ENCODE measurements at regions not wholly inside any gene's neighbourhood (a gene's known extent, or its start where the extent isn't known, plus 50 kb on each side); places are given as distances from the start of the nearest gene placed in this dataset.

GRCh38 chr20:48571949-48572847 lies 255.6 kb downstream of the PREX1 start:
- DNase-seq (ENCODE audit: low spot score), result no peak

DNA sequence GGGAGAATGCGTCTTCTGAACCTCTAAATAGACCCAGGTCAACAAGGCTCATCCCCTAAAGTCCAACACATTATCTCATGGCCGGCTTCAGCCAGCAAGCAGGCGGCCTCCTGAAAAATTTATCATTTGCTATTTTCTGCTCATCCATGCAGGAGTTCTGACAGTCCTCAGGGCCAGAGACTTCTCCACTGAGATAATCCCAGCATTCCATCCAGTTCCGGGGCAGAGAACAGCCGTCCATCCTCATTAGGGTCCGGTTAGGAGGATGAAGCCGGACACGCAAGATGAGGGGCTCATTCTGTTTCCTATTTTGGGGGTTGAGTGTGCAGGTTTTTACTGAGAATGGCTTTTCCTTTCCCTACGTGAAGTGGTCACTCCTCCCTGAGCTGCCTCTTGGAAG lies 258.1 kb downstream of the PREX1 start:
- DNase-seq (ENCODE audit: low spot score), result no peak

GRCh38 chr20:48568520-48568919 lies 259.3 kb downstream of the PREX1 start:
- no peak for DNase-seq (ENCODE audit: low spot score)

- DNase-seq (ENCODE audit: low spot score), result no peak
Measured at GRCh38 chr20:48567145-48567544, 260.7 kb downstream of the PREX1 start.

GRCh38 chr20:48564982-48565539 lies 262.7 kb downstream of the PREX1 start:
- peak; percentile 54 for DNase-seq (ENCODE audit: low spot score)

- peak; percentile 27 for DNase-seq (ENCODE audit: low spot score)
Measured at GRCh38 chr20:48563191-48563870, 264.5 kb downstream of the PREX1 start.

DNA sequence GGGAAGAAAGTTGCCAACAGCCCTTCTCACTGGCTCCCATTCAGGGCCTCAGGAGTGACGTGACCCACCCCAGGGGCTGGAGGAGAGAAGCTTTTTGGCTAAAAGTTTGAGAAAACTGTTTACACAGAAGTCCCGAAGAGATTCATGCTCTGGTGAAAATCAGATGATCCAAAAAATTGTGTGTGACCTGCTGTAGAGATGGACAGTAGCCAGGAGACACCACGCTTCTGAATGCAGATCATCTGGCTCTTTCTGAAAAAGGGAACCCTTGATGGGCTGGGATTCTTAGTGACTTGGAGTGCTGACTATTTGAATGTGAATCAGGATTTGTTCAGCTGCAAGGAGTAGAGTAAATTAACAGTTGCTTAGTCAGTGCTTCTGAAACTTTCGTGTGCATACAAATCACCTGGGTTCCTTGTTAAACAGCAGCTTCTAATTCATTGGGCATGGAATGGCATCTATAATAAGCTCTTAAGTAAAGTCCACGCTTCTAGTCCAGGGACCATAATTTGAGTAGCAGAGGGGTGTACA lies 265.1 kb downstream of the PREX1 start:
- DNase-seq (ENCODE audit: low spot score), result no peak

DNA sequence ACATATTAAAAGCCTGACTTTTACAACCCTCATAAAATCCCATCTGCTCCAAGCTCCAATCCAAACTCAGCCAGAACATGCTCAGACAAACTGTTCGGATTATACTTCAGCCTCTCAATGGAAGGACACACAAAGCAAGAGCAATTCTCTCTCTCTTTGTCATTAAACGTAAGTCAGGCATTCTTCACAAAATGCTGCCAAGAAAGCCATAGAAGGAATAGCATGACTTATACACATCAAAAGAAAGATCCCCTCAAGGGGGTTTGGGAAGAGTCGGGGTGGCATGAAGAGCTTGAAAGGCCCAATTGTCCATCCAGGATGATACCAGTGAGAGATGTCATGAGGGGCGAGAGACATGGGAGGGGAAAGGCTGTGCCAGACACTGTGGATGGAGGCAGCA lies 268.9 kb downstream of the PREX1 start:
- no peak for DNase-seq (ENCODE audit: low spot score)

DNA sequence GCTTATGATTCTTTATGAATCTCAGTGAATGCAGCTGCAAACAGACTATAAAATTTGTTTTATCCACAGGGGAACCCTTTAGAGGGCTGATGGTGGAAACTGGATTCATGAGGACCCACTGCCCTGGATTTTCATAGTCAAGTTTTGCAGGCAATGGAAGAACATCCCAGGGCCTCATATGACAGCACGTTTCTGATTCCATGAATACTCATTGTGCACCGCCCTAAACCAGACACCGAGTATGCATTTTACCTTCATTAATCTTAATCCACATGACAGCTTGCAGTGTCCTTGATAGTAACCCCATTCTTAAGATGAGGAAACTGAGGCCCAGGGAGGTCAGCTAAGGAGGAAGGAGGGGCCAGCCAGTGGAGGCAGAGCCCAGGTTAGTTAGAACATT lies 270.4 kb downstream of the PREX1 start:
- no peak for DNase-seq (ENCODE audit: low spot score)

GRCh38 chr20:48556956-48557355 lies 270.8 kb downstream of the PREX1 start:
- DNase-seq (ENCODE audit: low spot score), result no peak

DNA sequence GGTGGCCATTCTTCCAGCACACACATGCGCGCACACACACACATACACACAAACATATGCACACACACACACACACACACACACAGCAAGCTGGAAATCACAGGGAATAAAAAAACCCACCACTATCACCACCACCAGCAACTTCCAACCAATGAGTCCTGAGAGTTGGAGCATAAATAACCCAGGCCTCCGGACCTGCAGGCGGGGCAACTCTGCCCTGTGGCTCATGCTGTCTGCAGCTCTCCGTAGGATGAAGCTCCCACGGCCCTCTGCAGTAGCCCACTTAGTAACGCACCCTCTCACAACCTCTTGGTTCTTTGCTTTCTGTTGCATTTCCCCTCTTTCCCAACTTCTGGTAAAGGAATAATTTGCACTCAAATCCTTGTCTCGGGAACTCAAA lies 275.2 kb downstream of the PREX1 start:
- DNase-seq (ENCODE audit: low spot score), result no peak

- DNase-seq (ENCODE audit: low spot score), result no peak
Measured at GRCh38 chr20:48550814-48551213, 277.0 kb downstream of the PREX1 start.

DNA sequence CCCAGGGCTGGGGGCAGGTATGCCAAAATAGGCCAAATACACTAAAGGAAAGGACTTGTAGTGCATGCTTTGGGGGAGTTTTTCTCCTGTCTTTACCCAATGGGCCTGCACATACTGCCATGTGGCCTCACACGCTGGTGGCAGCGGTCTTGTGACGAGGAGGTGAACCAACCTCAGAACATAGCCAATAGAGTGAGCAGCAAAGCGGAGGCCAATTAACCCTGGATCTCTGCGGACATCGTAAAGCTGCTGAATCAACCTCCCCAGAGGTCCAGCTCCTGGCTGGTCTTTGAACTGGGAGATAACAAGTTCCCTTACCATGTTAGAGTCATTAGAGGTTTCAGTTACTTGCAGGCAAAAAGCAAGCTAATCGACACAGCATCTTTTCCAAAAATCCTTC lies 280.1 kb downstream of the PREX1 start:
- no peak for DNase-seq (ENCODE audit: low spot score)

DNA sequence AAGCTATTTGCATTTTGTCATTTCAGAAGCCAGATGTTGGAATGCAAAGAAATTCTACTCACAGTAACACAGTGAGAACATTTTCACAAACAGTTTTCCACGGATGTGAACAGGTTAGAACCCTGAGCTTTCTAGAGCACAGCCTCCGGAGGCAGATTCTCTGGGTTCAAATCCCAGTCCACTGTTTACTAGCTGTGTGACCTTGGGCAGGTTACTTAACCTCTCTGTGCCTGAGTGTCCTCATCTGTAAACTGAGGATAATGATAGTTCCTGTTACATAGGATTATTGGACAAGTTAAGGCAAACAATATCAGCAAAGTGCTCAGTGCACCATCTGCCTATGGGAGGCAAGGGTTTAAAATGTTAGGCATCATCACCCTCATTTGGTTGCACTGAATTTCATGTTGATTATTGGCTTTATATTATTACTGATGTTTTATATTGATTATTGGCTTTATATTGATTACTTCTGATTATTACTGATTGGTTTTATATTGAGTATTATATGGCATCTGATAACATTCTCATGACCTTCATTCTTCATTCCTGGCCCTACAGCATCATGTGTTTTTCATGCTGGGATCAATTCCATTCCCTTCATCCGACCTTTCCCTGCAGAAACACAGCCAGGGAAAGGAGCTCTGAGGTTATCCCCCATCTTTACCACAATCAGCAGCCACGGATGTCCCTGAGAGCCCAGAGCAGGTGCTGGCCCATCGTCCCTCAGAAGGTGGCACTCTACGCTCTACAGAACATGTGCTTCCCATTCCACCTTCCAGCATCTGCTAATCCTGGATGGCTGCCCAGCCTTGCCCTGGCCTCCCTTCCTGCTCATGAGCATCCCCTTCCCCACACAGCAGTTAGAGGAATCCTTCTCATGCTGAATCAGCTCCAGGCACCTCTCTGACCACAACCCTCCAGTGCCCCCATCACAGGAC lies 283.1 kb downstream of the PREX1 start:
- DNase-seq (ENCODE audit: low spot score), result no peak

DNA sequence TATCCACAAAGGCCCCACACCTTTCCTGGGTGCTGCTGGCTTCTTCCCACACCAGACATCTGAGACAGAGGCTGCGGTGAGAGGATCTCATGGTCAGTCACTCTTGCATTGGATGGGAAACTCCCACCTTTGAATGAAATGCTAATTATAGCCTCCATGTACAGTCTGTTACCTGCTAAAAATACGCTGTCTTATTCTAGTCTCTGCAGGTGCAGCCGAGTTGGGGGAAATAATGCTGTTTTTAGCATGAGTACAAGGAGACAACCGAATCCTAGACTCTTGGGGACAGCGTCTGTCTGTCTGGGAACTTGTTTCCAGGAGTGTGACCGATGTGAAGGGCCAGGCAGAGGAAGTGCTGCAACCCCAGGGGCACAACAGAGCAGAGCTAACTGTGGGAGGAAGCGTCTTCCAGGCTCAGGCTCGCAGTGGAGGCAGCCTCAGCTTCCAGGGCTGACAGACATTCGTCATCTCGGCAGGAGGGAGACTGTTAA lies 286.2 kb downstream of the PREX1 start:
- DNase-seq (ENCODE audit: low spot score), result peak; percentile 7

DNA sequence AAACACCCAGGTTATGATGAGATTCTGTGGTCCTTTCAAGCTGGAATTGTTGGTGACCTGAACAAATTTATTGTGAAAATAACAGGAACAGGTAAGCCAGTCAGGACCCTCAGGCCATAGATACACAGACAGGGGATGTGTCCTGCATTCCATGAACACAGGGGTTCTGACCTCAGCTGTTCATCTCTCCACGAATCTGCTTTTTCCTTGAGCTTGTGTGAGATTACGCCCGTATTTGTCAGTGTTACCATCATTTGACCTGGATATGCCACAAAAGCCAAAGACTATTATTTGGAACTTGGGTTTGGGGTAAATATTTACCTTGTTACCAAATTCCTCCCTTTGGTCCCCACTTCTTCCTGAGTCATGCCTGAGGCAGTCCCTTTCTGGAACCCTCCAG lies 288.9 kb downstream of the PREX1 start:
- no peak for DNase-seq (ENCODE audit: low spot score)

GRCh38 chr20:48538058-48538825 lies 289.6 kb downstream of the PREX1 start:
- DNase-seq (ENCODE audit: low spot score), result no peak

DNA sequence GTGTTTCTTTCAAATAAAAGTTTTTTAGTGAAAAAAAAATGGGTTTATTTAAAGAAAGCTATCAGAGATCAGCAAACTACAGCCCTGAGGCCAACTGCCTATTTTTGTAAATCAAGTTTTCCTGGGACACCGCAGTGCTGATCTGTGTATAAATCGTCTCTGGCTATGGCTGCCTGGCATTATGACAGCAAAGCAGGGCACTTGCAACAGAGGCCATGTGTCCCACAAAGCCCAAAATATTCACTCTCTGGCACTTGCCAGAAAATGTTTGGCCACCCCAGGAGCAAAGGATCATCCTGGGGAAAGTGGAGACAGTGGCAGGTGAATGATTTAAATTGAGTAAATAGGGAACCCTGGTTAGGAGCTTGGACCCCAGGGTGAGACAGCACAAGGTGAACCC lies 291.6 kb downstream of the PREX1 start:
- no peak for DNase-seq (ENCODE audit: low spot score)

- no peak for DNase-seq (ENCODE audit: low spot score)
Measured at GRCh38 chr20:48535556-48535955, 292.2 kb downstream of the PREX1 start.

DNA sequence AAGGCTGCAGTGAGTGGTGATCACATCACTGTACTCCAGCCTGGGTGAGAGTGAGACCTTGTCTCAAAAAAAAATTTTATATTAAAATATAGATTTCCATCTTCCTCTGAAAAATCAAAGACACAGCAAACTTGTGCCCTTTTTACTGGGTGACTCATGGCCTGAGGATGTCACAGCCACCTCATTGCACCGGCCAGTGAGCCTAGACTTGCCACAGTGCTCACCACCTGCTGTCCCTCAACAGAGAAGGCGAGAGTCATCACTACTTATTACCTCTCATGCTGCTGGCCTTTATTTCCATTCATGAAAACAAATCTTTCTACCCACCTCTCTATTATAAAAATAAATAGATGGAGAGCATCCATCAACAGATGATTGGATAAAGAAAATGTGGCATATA lies 295.8 kb downstream of the PREX1 start:
- DNase-seq (ENCODE audit: low spot score), result no peak

GRCh38 chr20:48531505-48531904 lies 296.3 kb downstream of the PREX1 start:
- peak; percentile 14 for DNase-seq (ENCODE audit: low spot score)

All from NAMALWA (cell line).